ENCODE measurements at regions not wholly inside any gene's neighbourhood (a gene's known extent, or its start where the extent isn't known, plus 50 kb on each side); places are given as distances from the start of the nearest gene placed in this dataset.

GRCh38 chr2:43085505-43085904 is 140.9 kb downstream of the ZFP36L2 start:
- TF ChIP-seq POLR2AphosphoS5 (IDR thresholded peaks at IDR 0.05; ENCODE audit: borderline replicate concordance, low read depth, low read length) = no peak
- no peak for TF ChIP-seq EZH2 (IDR thresholded peaks at IDR 0.05)

Measured in SK-N-MC (cell line).